ENCODE measurements at regions not wholly inside any gene's neighbourhood (a gene's known extent, or its start where the extent isn't known, plus 50 kb on each side); places are given as distances from the start of the nearest gene placed in this dataset.

DNA sequence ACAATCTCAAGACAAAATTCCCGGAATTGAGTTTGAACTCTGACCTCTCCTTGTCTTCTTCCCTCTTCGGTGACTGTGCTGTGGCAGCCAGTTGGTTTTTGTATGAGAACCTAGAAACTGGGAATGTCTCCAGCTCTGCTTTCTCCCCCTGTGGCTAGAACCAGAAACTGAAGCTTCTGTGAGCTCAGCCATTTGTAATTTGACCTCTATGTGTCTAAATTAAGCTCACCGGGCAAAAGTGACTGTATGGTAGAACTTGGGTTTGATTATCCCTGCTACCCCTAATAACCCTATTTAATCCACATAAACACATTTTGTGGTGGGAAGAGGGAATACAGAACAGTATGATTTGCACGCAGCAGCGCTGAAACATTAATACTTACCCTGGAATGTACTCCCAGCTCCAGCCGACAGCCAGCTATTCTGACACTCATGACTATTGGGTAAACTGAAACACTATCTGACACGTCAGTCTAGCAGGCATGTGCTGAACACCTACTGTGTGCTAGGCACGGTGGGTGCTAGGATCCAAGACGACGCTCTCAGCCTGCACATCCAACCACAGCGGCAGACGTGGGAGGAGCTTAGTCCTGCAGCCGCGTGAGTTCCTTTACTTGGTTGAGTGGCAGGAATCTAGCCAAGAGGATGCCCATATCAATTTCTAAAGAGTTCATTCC is 324.8 kb downstream of the SFMBT2 start:
- Histone ChIP-seq H3K4me2 (ENCODE audit: low read length) (no peak overlapping the region), H3K4me1 (ENCODE audit: control insufficient read depth in 1 of 2, insufficient read depth in 2 of 2, low read length in 2 of 2) (no peaks in the 10 kb centered on the region), H3K27me3 (ENCODE audit: insufficient read depth, low read length) (peaks cover 4% of the 10 kb centered on the region; the same call in 1 of the 2 replicates), H3K9me2 (ENCODE audit: insufficient read depth) (no peaks in the 10 kb centered on the region; the same call in 1 of the 2 replicates), H3K9ac (ENCODE audit: low read length) (no peak overlapping the region), H3K36me3 (ENCODE audit: control insufficient read depth in 1 of 2, insufficient read depth in 2 of 2, low read length in 2 of 2) (no peaks in the 10 kb centered on the region), H2AFZ (ENCODE audit: low read depth, low read length, poor library complexity, severe bottlenecking) (no peak overlapping the region), H3K27ac (ENCODE audit: low read depth, low read length) (no peak overlapping the region), H4K20me1 (ENCODE audit: insufficient read depth) (no peaks in the 10 kb centered on the region), H3K4me3 (replicated peaks in 1 of 2; ENCODE audit: low read depth in 1 of 2, low read length in 2 of 2) (no peak overlapping the region), H3K79me2 (ENCODE audit: insufficient read depth, low read length) (no peaks in the 10 kb centered on the region), H3K9me3 (ENCODE audit: control insufficient read depth in 1 of 2, insufficient read depth in 1 of 2, low read depth in 1 of 2, low read length in 2 of 2) (no peaks in the 10 kb centered on the region)
- CTCF ChIA-PET, result no interaction called here
- ATAC-seq, result no peak
- RAD21 ChIA-PET (ENCODE audit: low non-redundant PET in 1 of 2, low total read pairs in 2 of 2, uncharacterized antibody in 2 of 2, unreplicated experiment in 2 of 2), result no interaction called here
- POLR2A ChIA-PET, result no interaction called here
- no TSS peak for BruUV-seq (replicated peaks)
- no peak for DNase-seq (ENCODE audit: low read depth, low spot score)
- TF ChIP-seq, protein P1, sequence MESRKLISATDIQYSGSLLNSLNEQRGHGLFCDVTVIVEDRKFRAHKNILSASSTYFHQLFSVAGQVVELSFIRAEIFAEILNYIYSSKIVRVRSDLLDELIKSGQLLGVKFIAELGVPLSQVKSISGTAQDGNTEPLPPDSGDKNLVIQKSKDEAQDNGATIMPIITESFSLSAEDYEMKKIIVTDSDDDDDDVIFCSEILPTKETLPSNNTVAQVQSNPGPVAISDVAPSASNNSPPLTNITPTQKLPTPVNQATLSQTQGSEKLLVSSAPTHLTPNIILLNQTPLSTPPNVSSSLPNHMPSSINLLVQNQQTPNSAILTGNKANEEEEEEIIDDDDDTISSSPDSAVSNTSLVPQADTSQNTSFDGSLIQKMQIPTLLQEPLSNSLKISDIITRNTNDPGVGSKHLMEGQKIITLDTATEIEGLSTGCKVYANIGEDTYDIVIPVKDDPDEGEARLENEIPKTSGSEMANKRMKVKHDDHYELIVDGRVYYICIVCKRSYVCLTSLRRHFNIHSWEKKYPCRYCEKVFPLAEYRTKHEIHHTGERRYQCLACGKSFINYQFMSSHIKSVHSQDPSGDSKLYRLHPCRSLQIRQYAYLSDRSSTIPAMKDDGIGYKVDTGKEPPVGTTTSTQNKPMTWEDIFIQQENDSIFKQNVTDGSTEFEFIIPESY (IDR thresholded peaks at IDR 0.05; ENCODE audit: extremely low read depth, insufficient replicate concordance, low read length), result no peak
- no peak for TF ChIP-seq SIN3A (IDR thresholded peaks at IDR 0.05; ENCODE audit: low read depth)
- TF ChIP-seq ZNF274 (IDR thresholded peaks at IDR 0.05; ENCODE audit: low read depth, low read length), result no peak
- no peak for TF ChIP-seq EZH2 (IDR thresholded peaks at IDR 0.05)
- TF ChIP-seq, protein P2, sequence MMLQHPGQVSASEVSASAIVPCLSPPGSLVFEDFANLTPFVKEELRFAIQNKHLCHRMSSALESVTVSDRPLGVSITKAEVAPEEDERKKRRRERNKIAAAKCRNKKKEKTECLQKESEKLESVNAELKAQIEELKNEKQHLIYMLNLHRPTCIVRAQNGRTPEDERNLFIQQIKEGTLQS (IDR thresholded peaks at IDR 0.05), result no peak
- TF ChIP-seq SRF (IDR thresholded peaks at IDR 0.05; ENCODE audit: low read depth), result no peak
- TF ChIP-seq FOSL1 (IDR thresholded peaks at IDR 0.05; ENCODE audit: low read depth), result no peak
- TF ChIP-seq CBX3 (IDR thresholded peaks at IDR 0.05; ENCODE audit: low read depth), result no peak
- no peak for TF ChIP-seq YY1 (IDR thresholded peaks at IDR 0.05; ENCODE audit: extremely low read depth, insufficient replicate concordance, low read depth, low read length)
- TF ChIP-seq JUND (IDR thresholded peaks at IDR 0.05), result no peak
- TF ChIP-seq SP1 (IDR thresholded peaks at IDR 0.05; ENCODE audit: low read depth), result no peak
- TF ChIP-seq, protein P3, sequence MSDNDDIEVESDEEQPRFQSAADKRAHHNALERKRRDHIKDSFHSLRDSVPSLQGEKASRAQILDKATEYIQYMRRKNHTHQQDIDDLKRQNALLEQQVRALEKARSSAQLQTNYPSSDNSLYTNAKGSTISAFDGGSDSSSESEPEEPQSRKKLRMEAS (IDR thresholded peaks at IDR 0.05), result no peak
- no peak for TF ChIP-seq EZH2phosphoT487 (IDR thresholded peaks at IDR 0.05; ENCODE audit: borderline replicate concordance)
- TF ChIP-seq POLR2A (IDR thresholded peaks at IDR 0.05; ENCODE audit: borderline replicate concordance, extremely low read depth, insufficient read depth, insufficient read length), result no peak
- no peak for TF ChIP-seq RAD21 (IDR thresholded peaks at IDR 0.05; ENCODE audit: low read depth)
- no peak for TF ChIP-seq TCF7L2 (IDR thresholded peaks at IDR 0.05; ENCODE audit: borderline replicate concordance, extremely low read depth, insufficient read depth, insufficient read length)
- TF ChIP-seq, protein P4, sequence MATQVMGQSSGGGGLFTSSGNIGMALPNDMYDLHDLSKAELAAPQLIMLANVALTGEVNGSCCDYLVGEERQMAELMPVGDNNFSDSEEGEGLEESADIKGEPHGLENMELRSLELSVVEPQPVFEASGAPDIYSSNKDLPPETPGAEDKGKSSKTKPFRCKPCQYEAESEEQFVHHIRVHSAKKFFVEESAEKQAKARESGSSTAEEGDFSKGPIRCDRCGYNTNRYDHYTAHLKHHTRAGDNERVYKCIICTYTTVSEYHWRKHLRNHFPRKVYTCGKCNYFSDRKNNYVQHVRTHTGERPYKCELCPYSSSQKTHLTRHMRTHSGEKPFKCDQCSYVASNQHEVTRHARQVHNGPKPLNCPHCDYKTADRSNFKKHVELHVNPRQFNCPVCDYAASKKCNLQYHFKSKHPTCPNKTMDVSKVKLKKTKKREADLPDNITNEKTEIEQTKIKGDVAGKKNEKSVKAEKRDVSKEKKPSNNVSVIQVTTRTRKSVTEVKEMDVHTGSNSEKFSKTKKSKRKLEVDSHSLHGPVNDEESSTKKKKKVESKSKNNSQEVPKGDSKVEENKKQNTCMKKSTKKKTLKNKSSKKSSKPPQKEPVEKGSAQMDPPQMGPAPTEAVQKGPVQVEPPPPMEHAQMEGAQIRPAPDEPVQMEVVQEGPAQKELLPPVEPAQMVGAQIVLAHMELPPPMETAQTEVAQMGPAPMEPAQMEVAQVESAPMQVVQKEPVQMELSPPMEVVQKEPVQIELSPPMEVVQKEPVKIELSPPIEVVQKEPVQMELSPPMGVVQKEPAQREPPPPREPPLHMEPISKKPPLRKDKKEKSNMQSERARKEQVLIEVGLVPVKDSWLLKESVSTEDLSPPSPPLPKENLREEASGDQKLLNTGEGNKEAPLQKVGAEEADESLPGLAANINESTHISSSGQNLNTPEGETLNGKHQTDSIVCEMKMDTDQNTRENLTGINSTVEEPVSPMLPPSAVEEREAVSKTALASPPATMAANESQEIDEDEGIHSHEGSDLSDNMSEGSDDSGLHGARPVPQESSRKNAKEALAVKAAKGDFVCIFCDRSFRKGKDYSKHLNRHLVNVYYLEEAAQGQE (IDR thresholded peaks at IDR 0.05; ENCODE audit: low read depth), result no peak
- TF ChIP-seq, protein P5, sequence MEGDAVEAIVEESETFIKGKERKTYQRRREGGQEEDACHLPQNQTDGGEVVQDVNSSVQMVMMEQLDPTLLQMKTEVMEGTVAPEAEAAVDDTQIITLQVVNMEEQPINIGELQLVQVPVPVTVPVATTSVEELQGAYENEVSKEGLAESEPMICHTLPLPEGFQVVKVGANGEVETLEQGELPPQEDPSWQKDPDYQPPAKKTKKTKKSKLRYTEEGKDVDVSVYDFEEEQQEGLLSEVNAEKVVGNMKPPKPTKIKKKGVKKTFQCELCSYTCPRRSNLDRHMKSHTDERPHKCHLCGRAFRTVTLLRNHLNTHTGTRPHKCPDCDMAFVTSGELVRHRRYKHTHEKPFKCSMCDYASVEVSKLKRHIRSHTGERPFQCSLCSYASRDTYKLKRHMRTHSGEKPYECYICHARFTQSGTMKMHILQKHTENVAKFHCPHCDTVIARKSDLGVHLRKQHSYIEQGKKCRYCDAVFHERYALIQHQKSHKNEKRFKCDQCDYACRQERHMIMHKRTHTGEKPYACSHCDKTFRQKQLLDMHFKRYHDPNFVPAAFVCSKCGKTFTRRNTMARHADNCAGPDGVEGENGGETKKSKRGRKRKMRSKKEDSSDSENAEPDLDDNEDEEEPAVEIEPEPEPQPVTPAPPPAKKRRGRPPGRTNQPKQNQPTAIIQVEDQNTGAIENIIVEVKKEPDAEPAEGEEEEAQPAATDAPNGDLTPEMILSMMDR (IDR thresholded peaks at IDR 0.05 in 2 of 3, conservative IDR thresholded peaks at IDR 0.05 in 1 of 3; ENCODE audit: borderline replicate concordance in 1 of 3, insufficient read depth in 1 of 3, low read depth in 2 of 3, low read length in 2 of 3), result no peak
- no peak for TF ChIP-seq POLR2AphosphoS5 (IDR thresholded peaks at IDR 0.05; ENCODE audit: low read depth, low read length)
- no peak for TF ChIP-seq EGR1 (IDR thresholded peaks at IDR 0.05; ENCODE audit: low read depth)
- intact Hi-C loops (cut with micrococcal nuclease), result no loop called here

Measured in HCT116 (cell line).